ENCODE measurements at regions not wholly inside any gene's neighbourhood (a gene's known extent, or its start where the extent isn't known, plus 50 kb on each side); places are given as distances from the start of the nearest gene placed in this dataset.

GRCh38 chr11:128214263-128214662 lies 373.1 kb downstream of the ETS1 start:
- H3K4me3 ChIP-seq = no peak overlapping the region
- no peak for ATAC-seq

More at GRCh38 chr11:128214263-128214662, 373.1 kb downstream of the ETS1 start:
- Mint-ChIP-seq H3K27ac (no peak overlapping the region), H3K9me3 (peaks cover 28% of the 10 kb centered on the region), H3K27me3 (ENCODE audit: insufficient read depth, low read depth, poor library complexity) (peaks cover 3% of the 10 kb centered on the region), H3K4me3 (no peak overlapping the region), H3K4me1 (no peaks in the 10 kb centered on the region; the same call in 2 of the 3 replicates), H3K36me3 (ENCODE audit: low read depth) (peaks cover 22% of the 10 kb centered on the region; the same call in 2 of the 3 replicates)
- Histone ChIP-seq H3F3A (replicated peaks; ENCODE audit: low read depth) (no peaks in the 10 kb centered on the region), H3K4me2 (no peak overlapping the region), H3K9me2 (ENCODE audit: insufficient read depth) (peaks cover 6% of the 10 kb centered on the region; the same call in 1 of the 2 replicates), H3K79me2 (replicated peaks; ENCODE audit: insufficient read depth) (no peaks in the 10 kb centered on the region), H3K36me3 (ENCODE audit: insufficient read depth) (no peaks in the 10 kb centered on the region), H4K20me1 (replicated peaks; ENCODE audit: insufficient read depth) (no peaks in the 10 kb centered on the region), H2AFZ (no peak overlapping the region), H3K4me1 (ENCODE audit: insufficient read depth) (no peaks in the 10 kb centered on the region), H3K27me3 (ENCODE audit: insufficient read depth) (no peaks in the 10 kb centered on the region), H3K27ac (ENCODE audit: low read depth) (no peak overlapping the region)
- DNase-seq (ENCODE audit: low spot score) = no peak
- no peak for TF ChIP-seq STAT1 (IDR thresholded peaks at IDR 0.05; ENCODE audit: unreplicated experiment)
- TF ChIP-seq, protein P1, sequence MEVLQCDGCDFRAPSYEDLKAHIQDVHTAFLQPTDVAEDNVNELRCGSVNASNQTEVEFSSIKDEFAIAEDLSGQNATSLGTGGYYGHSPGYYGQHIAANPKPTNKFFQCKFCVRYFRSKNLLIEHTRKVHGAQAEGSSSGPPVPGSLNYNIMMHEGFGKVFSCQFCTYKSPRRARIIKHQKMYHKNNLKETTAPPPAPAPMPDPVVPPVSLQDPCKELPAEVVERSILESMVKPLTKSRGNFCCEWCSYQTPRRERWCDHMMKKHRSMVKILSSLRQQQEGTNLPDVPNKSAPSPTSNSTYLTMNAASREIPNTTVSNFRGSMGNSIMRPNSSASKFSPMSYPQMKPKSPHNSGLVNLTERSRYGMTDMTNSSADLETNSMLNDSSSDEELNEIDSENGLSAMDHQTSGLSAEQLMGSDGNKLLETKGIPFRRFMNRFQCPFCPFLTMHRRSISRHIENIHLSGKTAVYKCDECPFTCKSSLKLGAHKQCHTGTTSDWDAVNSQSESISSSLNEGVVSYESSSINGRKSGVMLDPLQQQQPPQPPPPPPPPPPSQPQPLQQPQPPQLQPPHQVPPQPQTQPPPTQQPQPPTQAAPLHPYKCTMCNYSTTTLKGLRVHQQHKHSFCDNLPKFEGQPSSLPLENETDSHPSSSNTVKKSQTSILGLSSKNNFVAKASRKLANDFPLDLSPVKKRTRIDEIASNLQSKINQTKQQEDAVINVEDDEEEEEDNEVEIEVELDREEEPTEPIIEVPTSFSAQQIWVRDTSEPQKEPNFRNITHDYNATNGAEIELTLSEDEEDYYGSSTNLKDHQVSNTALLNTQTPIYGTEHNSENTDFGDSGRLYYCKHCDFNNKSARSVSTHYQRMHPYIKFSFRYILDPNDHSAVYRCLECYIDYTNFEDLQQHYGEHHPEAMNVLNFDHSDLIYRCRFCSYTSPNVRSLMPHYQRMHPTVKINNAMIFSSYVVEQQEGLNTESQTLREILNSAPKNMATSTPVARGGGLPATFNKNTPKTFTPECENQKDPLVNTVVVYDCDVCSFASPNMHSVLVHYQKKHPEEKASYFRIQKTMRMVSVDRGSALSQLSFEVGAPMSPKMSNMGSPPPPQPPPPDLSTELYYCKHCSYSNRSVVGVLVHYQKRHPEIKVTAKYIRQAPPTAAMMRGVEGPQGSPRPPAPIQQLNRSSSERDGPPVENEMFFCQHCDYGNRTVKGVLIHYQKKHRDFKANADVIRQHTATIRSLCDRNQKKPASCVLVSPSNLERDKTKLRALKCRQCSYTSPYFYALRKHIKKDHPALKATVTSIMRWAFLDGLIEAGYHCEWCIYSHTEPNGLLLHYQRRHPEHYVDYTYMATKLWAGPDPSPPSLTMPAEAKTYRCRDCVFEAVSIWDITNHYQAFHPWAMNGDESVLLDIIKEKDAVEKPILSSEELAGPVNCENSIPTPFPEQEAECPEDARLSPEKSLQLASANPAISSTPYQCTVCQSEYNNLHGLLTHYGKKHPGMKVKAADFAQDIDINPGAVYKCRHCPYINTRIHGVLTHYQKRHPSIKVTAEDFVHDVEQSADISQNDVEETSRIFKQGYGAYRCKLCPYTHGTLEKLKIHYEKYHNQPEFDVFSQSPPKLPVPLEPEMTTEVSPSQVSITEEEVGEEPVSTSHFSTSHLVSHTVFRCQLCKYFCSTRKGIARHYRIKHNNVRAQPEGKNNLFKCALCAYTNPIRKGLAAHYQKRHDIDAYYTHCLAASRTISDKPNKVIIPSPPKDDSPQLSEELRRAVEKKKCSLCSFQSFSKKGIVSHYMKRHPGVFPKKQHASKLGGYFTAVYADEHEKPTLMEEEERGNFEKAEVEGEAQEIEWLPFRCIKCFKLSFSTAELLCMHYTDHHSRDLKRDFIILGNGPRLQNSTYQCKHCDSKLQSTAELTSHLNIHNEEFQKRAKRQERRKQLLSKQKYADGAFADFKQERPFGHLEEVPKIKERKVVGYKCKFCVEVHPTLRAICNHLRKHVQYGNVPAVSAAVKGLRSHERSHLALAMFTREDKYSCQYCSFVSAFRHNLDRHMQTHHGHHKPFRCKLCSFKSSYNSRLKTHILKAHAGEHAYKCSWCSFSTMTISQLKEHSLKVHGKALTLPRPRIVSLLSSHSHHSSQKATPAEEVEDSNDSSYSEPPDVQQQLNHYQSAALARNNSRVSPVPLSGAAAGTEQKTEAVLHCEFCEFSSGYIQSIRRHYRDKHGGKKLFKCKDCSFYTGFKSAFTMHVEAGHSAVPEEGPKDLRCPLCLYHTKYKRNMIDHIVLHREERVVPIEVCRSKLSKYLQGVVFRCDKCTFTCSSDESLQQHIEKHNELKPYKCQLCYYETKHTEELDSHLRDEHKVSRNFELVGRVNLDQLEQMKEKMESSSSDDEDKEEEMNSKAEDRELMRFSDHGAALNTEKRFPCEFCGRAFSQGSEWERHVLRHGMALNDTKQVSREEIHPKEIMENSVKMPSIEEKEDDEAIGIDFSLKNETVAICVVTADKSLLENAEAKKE (CRISPR knock-in tag; IDR thresholded peaks at IDR 0.05) = no peak

Data from GM23338 (cell line).